ENCODE measurements at regions not wholly inside any gene's neighbourhood (a gene's known extent, or its start where the extent isn't known, plus 50 kb on each side); places are given as distances from the start of the nearest gene placed in this dataset.

DNA sequence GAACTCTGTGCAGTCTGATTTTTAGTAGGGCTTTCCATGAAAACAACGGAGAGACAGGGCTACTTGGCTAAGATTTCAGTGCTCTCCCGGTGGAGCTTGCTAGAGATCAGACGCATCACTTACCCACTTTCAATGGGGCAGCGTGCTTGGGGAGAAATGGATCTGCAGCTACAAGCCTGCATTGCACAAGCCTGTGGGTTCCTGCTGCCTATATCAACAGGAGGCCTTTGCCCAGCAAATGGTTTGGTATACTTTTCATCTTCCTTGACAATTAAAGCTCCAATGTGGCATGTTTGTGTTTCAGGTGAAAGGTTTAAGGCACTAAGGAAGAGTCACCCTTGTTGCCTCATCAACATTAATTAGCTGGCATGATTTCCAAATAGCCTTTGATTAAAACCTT is 136.0 kb upstream of the FOXQ1 start:
- TF ChIP-seq, protein P1, sequence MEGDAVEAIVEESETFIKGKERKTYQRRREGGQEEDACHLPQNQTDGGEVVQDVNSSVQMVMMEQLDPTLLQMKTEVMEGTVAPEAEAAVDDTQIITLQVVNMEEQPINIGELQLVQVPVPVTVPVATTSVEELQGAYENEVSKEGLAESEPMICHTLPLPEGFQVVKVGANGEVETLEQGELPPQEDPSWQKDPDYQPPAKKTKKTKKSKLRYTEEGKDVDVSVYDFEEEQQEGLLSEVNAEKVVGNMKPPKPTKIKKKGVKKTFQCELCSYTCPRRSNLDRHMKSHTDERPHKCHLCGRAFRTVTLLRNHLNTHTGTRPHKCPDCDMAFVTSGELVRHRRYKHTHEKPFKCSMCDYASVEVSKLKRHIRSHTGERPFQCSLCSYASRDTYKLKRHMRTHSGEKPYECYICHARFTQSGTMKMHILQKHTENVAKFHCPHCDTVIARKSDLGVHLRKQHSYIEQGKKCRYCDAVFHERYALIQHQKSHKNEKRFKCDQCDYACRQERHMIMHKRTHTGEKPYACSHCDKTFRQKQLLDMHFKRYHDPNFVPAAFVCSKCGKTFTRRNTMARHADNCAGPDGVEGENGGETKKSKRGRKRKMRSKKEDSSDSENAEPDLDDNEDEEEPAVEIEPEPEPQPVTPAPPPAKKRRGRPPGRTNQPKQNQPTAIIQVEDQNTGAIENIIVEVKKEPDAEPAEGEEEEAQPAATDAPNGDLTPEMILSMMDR (IDR thresholded peaks at IDR 0.05 in 2 of 3, conservative IDR thresholded peaks at IDR 0.05 in 1 of 3; ENCODE audit: control insufficient read depth in 2 of 3, extremely low read depth in 1 of 3, insufficient read depth in 1 of 3, low read depth in 3 of 3, low read length in 3 of 3): no peak
- TF ChIP-seq NRF1 (conservative IDR thresholded peaks at IDR 0.05; ENCODE audit: low read depth, low read length) (no peak), PML (IDR thresholded peaks at IDR 0.05; ENCODE audit: low read length) (no peak), TAF1 (IDR thresholded peaks at IDR 0.05; ENCODE audit: borderline replicate concordance, low read depth, low read length) (no peak), EP300 (IDR thresholded peaks at IDR 0.05; ENCODE audit: borderline replicate concordance in 1 of 2, control insufficient read depth in 1 of 2, low read depth in 2 of 2, low read length in 2 of 2) (no peak), POLR2A (IDR thresholded peaks at IDR 0.05; ENCODE audit: low read depth, low read length) (no peak), ZZZ3 (IDR thresholded peaks at IDR 0.05; ENCODE audit: control insufficient read depth, insufficient read length, low read depth) (no peak), EGR1 (IDR thresholded peaks at IDR 0.05; ENCODE audit: borderline replicate concordance in 1 of 2, low read depth in 2 of 2, low read length in 2 of 2) (no peak), CHD2 (IDR thresholded peaks at IDR 0.05; ENCODE audit: borderline replicate concordance, low read depth, low read length) (no peak), RAD21 (IDR thresholded peaks at IDR 0.05; ENCODE audit: insufficient read depth, low read depth, low read length) (no peak)
- TF ChIP-seq, protein P2, sequence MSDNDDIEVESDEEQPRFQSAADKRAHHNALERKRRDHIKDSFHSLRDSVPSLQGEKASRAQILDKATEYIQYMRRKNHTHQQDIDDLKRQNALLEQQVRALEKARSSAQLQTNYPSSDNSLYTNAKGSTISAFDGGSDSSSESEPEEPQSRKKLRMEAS (IDR thresholded peaks at IDR 0.05; ENCODE audit: low read depth, low read length): no peak

Measured in GM12878 (cell line).